22Rv1 (cell line): ENCODE measurements at regions not wholly inside any gene's neighbourhood (a gene's known extent, or its start where the extent isn't known, plus 50 kb on each side); places are given as distances from the start of the nearest gene placed in this dataset.
A peak's percentile ranks its signal among the peaks of the same experiment; 100 is the strongest.
"Not testable (repeated sequence)": the region's sequence is repeated elsewhere in the genome, so short reads cannot be mapped to it uniquely, and the experiment has no call there.

Source experiments
- H3K27ac ChIP-seq: fragments of 450-650 bp; 2 replicates; pipeline ENCODE4 v1.5.1; 2017
- CTCF ChIP-seq: fragments of 450-650 bp; IDR thresholded peaks from 2 replicates; pipeline ENCODE4 v1.5.1; 2017; ENCODE audit warnings: mild to moderate bottlenecking
- ZFX ChIP-seq: fragments of 450-650 bp; IDR thresholded peaks from 2 replicates; pipeline ENCODE4 v1.6.1; 2017; ENCODE audit warnings: antibody characterized with exemption, borderline replicate concordance

GRCh38 chr12:34233618-34234017 is 211.3 kb downstream of the ALG10 start:
- TF ChIP-seq ZFX = no peak
- no peak for TF ChIP-seq CTCF
- no peak overlapping the region for H3K27ac ChIP-seq

- TF ChIP-seq CTCF = no peak
- no peak for TF ChIP-seq ZFX
- no peak overlapping the region for H3K27ac ChIP-seq
These were observed 213.8 kb downstream of the ALG10 start for GRCh38 chr12:34236073-34236472.

GRCh38 chr12:34244608-34245007 is 222.3 kb downstream of the ALG10 start:
- H3K27ac ChIP-seq = no peak overlapping the region
- TF ChIP-seq ZFX = no peak
- no peak for TF ChIP-seq CTCF

- no peak for TF ChIP-seq ZFX
- no peak for TF ChIP-seq CTCF
- no peak overlapping the region for H3K27ac ChIP-seq
These were observed 227.0 kb downstream of the ALG10 start for GRCh38 chr12:34249271-34249670.

- H3K27ac ChIP-seq = not testable (repeated sequence)
These were observed 229.6 kb downstream of the ALG10 start for GRCh38 chr12:34251879-34252278.

GRCh38 chr12:34253674-34254073 is 231.4 kb downstream of the ALG10 start:
- no peak for TF ChIP-seq ZFX
- no peak for TF ChIP-seq CTCF
- H3K27ac ChIP-seq = peak overlapping the region; percentile 62

- no peak for TF ChIP-seq ZFX
- TF ChIP-seq CTCF = peak; percentile 21
- no peak overlapping the region for H3K27ac ChIP-seq
These were observed 234.8 kb downstream of the ALG10 start for GRCh38 chr12:34257093-34257492.

- H3K27ac ChIP-seq = not testable (repeated sequence)
These were observed 239.8 kb downstream of the ALG10 start for GRCh38 chr12:34262140-34262539.

- H3K27ac ChIP-seq = no peak overlapping the region
- TF ChIP-seq ZFX = no peak
- peak; percentile 7; the same call in 1 of the 2 replicates for TF ChIP-seq CTCF
These were observed 241.8 kb downstream of the ALG10 start for GRCh38 chr12:34264110-34264509.

- H3K27ac ChIP-seq = not testable (repeated sequence)
These were observed 251.4 kb downstream of the ALG10 start for GRCh38 chr12:34273703-34274102.
